ENCODE measurements at regions not wholly inside any gene's neighbourhood (a gene's known extent, or its start where the extent isn't known, plus 50 kb on each side); places are given as distances from the start of the nearest gene placed in this dataset.
"Not testable (repeated sequence)": the region's sequence is repeated elsewhere in the genome, so short reads cannot be mapped to it uniquely, and the experiment has no call there.

DNA sequence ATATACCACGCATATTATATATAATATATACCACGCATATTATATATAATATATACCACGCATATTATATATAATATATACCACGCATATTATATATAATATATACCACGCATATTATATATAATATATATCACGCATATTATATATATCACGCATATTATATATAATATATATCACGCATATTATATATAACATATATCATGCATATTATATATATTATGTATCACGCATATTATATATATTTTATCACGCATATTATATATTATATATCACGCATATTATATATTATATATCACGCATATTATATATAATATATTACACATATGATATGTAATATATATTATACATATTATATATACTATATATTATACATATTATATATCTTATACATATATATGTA lies 1283.0 kb downstream of the EFNA5 start:
- H3K4me3 ChIP-seq (ENCODE audit: low read depth in 2 of 2, low read length in 1 of 2); H3K9me2 ChIP-seq; H3K9me3 ChIP-seq; H4K20me1 ChIP-seq (ENCODE audit: insufficient read depth); DNase-seq; H2AFZ ChIP-seq (ENCODE audit: low read depth); H3K4me1 ChIP-seq (ENCODE audit: control insufficient read depth in 1 of 2, insufficient read depth in 2 of 2, low read depth in 1 of 2, low read length in 1 of 2); H3K27ac ChIP-seq (ENCODE audit: low read depth in 2 of 2, low read length in 1 of 2); H3F3A ChIP-seq (replicated peaks; ENCODE audit: insufficient read depth); H3K27me3 ChIP-seq (ENCODE audit: insufficient read depth); H3K36me3 ChIP-seq (replicated peaks in 1 of 2; ENCODE audit: control insufficient read depth in 1 of 2, insufficient read depth in 2 of 2, low read length in 1 of 2); CTCF ChIA-PET; POLR2A ChIA-PET; H3K4me2 ChIP-seq; H3K9ac ChIP-seq; H3K79me2 ChIP-seq (ENCODE audit: insufficient read depth): not testable (repeated sequence)
- WGBS (ENCODE audit: low lambda C conversion rate), result 94% methylated on average over 12 of the region's 12 CpGs

DNA sequence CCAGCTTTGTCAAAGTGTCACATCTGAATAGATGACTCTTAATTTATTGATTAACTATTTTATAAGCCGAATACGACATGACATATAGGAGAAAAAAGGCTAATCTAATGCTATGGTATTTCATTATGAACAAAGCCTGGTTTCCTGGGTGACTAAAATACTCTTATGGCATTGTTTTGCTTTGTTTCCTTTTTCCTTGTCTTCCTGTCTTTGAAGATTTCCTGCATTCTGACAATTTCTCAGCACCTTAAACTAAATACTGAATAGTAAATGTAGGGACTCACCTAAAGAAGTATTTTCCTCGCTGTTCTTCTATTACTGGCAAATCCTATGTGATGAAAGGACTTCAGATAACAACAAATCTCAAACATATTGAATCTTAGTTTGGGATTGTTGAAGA lies 1284.5 kb downstream of the EFNA5 start:
- Histone ChIP-seq H3K79me2 (ENCODE audit: insufficient read depth) (no peaks in the 10 kb centered on the region), H3K9ac (no peak overlapping the region), H3K36me3 (replicated peaks in 1 of 2; ENCODE audit: control insufficient read depth in 1 of 2, insufficient read depth in 2 of 2, low read length in 1 of 2) (no peaks in the 10 kb centered on the region), H3K4me2 (no peak overlapping the region), H4K20me1 (ENCODE audit: insufficient read depth) (no peaks in the 10 kb centered on the region), H3K9me2 (no peaks in the 10 kb centered on the region; the same call in 1 of the 2 replicates), H3K4me1 (ENCODE audit: control insufficient read depth in 1 of 2, insufficient read depth in 2 of 2, low read depth in 1 of 2, low read length in 1 of 2) (no peaks in the 10 kb centered on the region), H3F3A (replicated peaks; ENCODE audit: insufficient read depth) (no peaks in the 10 kb centered on the region), H3K4me3 (ENCODE audit: low read depth in 2 of 2, low read length in 1 of 2) (no peak overlapping the region), H2AFZ (ENCODE audit: low read depth) (no peak overlapping the region), H3K27me3 (ENCODE audit: insufficient read depth) (no peaks in the 10 kb centered on the region), H3K27ac (ENCODE audit: low read depth in 2 of 2, low read length in 1 of 2) (no peak overlapping the region), H3K9me3 (no peaks in the 10 kb centered on the region)
- ChIA-PET CTCF (no interaction called here), POLR2A (no interaction called here)
- WGBS (ENCODE audit: low lambda C conversion rate), result 96% methylated on average over 3 of the region's 3 CpGs
- no peak for DNase-seq
- TF ChIP-seq, protein P1, sequence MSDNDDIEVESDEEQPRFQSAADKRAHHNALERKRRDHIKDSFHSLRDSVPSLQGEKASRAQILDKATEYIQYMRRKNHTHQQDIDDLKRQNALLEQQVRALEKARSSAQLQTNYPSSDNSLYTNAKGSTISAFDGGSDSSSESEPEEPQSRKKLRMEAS (IDR thresholded peaks at IDR 0.05; ENCODE audit: low read depth), result no peak
- TF ChIP-seq MEF2A (IDR thresholded peaks at IDR 0.05; ENCODE audit: borderline replicate concordance, low read depth) (no peak), SIN3A (IDR thresholded peaks at IDR 0.05; ENCODE audit: borderline replicate concordance, low read depth, low read length) (no peak), EP300 (IDR thresholded peaks at IDR 0.05; ENCODE audit: borderline replicate concordance in 1 of 2, low read depth in 1 of 2, low read length in 1 of 2) (no peak), MXI1 (IDR thresholded peaks at IDR 0.05; ENCODE audit: low read depth, low read length) (no peak), FOXJ3 (CRISPR knock-in tag; IDR thresholded peaks at IDR 0.05) (no peak), NRF1 (IDR thresholded peaks at IDR 0.05; ENCODE audit: low read depth, low read length) (no peak), NFIC (IDR thresholded peaks at IDR 0.05; ENCODE audit: borderline replicate concordance) (no peak), EZH2phosphoT487 (IDR thresholded peaks at IDR 0.05; ENCODE audit: borderline replicate concordance, low read depth) (no peak), YY1 (IDR thresholded peaks at IDR 0.05; ENCODE audit: low read depth) (no peak), JUND (IDR thresholded peaks at IDR 0.05) (no peak)
- TF ChIP-seq, protein P2, sequence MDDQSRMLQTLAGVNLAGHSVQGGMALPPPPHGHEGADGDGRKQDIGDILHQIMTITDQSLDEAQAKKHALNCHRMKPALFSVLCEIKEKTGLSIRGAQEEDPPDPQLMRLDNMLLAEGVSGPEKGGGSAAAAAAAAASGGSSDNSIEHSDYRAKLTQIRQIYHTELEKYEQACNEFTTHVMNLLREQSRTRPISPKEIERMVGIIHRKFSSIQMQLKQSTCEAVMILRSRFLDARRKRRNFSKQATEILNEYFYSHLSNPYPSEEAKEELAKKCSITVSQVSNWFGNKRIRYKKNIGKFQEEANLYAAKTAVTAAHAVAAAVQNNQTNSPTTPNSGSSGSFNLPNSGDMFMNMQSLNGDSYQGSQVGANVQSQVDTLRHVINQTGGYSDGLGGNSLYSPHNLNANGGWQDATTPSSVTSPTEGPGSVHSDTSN (IDR thresholded peaks at IDR 0.05), result no peak
- TF ChIP-seq, protein P3, sequence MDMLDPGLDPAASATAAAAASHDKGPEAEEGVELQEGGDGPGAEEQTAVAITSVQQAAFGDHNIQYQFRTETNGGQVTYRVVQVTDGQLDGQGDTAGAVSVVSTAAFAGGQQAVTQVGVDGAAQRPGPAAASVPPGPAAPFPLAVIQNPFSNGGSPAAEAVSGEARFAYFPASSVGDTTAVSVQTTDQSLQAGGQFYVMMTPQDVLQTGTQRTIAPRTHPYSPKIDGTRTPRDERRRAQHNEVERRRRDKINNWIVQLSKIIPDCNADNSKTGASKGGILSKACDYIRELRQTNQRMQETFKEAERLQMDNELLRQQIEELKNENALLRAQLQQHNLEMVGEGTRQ (IDR thresholded peaks at IDR 0.05; ENCODE audit: borderline replicate concordance, low read depth, low read length), result no peak
